Endothelial cell of umbilical vein (primary cell): ENCODE measurements at regions not wholly inside any gene's neighbourhood (a gene's known extent, or its start where the extent isn't known, plus 50 kb on each side); places are given as distances from the start of the nearest gene placed in this dataset.

Source experiments
- CTCF ChIP-seq, 2 donors: IDR thresholded peaks; 1 replicate in 1 of 2; 2 replicates in 1 of 2; pipeline ENCODE4 v1.5.1; 2011; ENCODE audit warnings: low read length in 2 of 2, mild to moderate bottlenecking in 2 of 2, moderate library complexity in 2 of 2, control low read depth in 1 of 2, inconsistent platforms in 1 of 2, low read depth in 1 of 2; ENCODE audit not compliant: insufficient read depth in 1 of 2; ENCODE audit errors: extremely low read depth in 1 of 2
- EZH2 ChIP-seq: IDR thresholded peaks from 2 replicates; pipeline ENCODE4 v1.6.1; 2012; ENCODE audit warnings: borderline replicate concordance, low read depth, mild to moderate bottlenecking, moderate library complexity, low read length, inconsistent platforms; ENCODE audit not compliant: severe bottlenecking
- FOS ChIP-seq: IDR thresholded peaks from 2 replicates; pipeline ENCODE4 v1.6.1; 2011; ENCODE audit warnings: mild to moderate bottlenecking, low read length, moderate library complexity, borderline replicate concordance; ENCODE audit not compliant: insufficient read depth
- JUN ChIP-seq: IDR thresholded peaks from 2 replicates; pipeline ENCODE4 v1.6.1; 2011; ENCODE audit warnings: borderline replicate concordance, low read depth; ENCODE audit not compliant: insufficient read length, insufficient read depth
- MAX ChIP-seq: IDR thresholded peaks from 2 replicates; pipeline ENCODE4 v1.6.1; 2011; ENCODE audit not compliant: insufficient read depth, insufficient read length
- POLR2A ChIP-seq: IDR thresholded peaks from 2 replicates; pipeline ENCODE4 v1.6.1; 2012; ENCODE audit warnings: low read depth, mild to moderate bottlenecking, control low read depth, low read length
- POLR2AphosphoS5 ChIP-seq: IDR thresholded peaks from 2 replicates; pipeline ENCODE4 v1.6.1; 2012; ENCODE audit warnings: low read depth, mild to moderate bottlenecking, control low read depth, low read length, moderate library complexity; ENCODE audit not compliant: insufficient read depth

GRCh38 chr10:2993636-2994035, 73.7 kb upstream of the PFKP start:
- TF ChIP-seq POLR2AphosphoS5, result no peak
- no peak for TF ChIP-seq CTCF (IDR thresholded peaks at IDR 0.05; ENCODE audit: extremely low read depth in 1 of 2, insufficient read depth in 1 of 2, low read depth in 1 of 2, low read length in 2 of 2)
- TF ChIP-seq EZH2, result no peak
- TF ChIP-seq JUN, result no peak
- TF ChIP-seq POLR2A, result no peak
- TF ChIP-seq MAX, result no peak
- TF ChIP-seq FOS, result no peak
